ENCODE measurements at regions not wholly inside any gene's neighbourhood (a gene's known extent, or its start where the extent isn't known, plus 50 kb on each side); places are given as distances from the start of the nearest gene placed in this dataset.

DNA sequence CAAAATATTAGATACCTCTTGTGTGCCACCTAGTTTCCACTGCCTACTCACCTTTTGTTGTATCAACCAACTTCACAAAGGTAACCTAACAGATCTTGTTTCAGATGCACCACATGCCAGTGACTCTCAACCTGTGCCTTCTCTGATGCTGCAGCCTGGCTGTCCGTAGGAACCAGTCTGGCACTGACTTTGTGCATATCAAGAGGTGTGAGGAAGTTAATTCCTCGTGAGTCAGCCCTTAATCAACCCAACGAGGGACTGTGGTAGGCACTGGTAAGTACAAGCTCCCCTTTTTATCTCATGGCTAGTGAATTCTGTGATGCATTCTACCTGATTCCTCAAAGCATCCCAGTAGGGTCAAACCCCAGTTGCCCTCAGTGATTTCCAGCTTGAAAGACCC lies 215.4 kb upstream of the CTNND2 start:
- no CpG with 5 or more reads among the region's 3 CpGs for WGBS (ENCODE audit: extremely low coverage, insufficient read length, low lambda C conversion rate)
- no peak overlapping the region for H3K18ac ChIP-seq (ENCODE audit: insufficient read length, low read depth, low read length)
- Mint-ChIP-seq H3K27me3 (ENCODE audit: low read depth) (no peaks in the 10 kb centered on the region), H3K36me3 (ENCODE audit: insufficient read depth in 1 of 3, low read depth in 3 of 3) (no peaks in the 10 kb centered on the region), H3K27ac (no peak overlapping the region), H3K4me3 (no peak overlapping the region), H3K9me3 (no peaks in the 10 kb centered on the region; a peak in 1 of 5 replicates), H3K4me1 (no peaks in the 10 kb centered on the region)
- no peaks in the 10 kb centered on the region for H3K79me1 ChIP-seq (ENCODE audit: insufficient read depth, low read depth, low read length, poor library complexity, severe bottlenecking)
- H3K23ac ChIP-seq (ENCODE audit: insufficient read length, low read depth, low read length) = no peak overlapping the region
- H4K20me1 ChIP-seq (ENCODE audit: control insufficient read depth, insufficient read depth, insufficient read length) = no peaks in the 10 kb centered on the region
- H3K4ac ChIP-seq (ENCODE audit: low read depth, low read length) = no peak overlapping the region
- no peak overlapping the region for H4K91ac ChIP-seq (ENCODE audit: insufficient read length, low read depth, low read length)
- H3K4me2 ChIP-seq (ENCODE audit: insufficient read depth, insufficient read length, low read length) = no peak overlapping the region
- H4K8ac ChIP-seq (replicated peaks; ENCODE audit: insufficient read length, low read depth, low read length) = no peak overlapping the region
- no peaks in the 10 kb centered on the region for H3K4me1 ChIP-seq (ENCODE audit: insufficient read depth, low read length)
- H3K9me3 ChIP-seq (ENCODE audit: control insufficient read depth, low read depth, low read length) = no peaks in the 10 kb centered on the region
- H2BK20ac ChIP-seq (ENCODE audit: low read depth, low read length, poor library complexity, severe bottlenecking) = no peak overlapping the region
- H3K23me2 ChIP-seq (ENCODE audit: insufficient read length, low read depth, low read length, poor library complexity, severe bottlenecking) = no peaks in the 10 kb centered on the region
- no peak for DNase-seq
- H2AK5ac ChIP-seq (ENCODE audit: insufficient read length, low read length) = no peak overlapping the region
- no peak overlapping the region for H3K56ac ChIP-seq (ENCODE audit: insufficient read length, low read depth, low read length)
- H3K9ac ChIP-seq (ENCODE audit: extremely low read depth, insufficient read length, low read length) = no peak overlapping the region
- no peak overlapping the region for H3K27ac ChIP-seq (ENCODE audit: insufficient read length, low read depth, low read length)
- H2BK15ac ChIP-seq (ENCODE audit: low read depth, low read length) = no peak overlapping the region
- TF ChIP-seq, protein P1, sequence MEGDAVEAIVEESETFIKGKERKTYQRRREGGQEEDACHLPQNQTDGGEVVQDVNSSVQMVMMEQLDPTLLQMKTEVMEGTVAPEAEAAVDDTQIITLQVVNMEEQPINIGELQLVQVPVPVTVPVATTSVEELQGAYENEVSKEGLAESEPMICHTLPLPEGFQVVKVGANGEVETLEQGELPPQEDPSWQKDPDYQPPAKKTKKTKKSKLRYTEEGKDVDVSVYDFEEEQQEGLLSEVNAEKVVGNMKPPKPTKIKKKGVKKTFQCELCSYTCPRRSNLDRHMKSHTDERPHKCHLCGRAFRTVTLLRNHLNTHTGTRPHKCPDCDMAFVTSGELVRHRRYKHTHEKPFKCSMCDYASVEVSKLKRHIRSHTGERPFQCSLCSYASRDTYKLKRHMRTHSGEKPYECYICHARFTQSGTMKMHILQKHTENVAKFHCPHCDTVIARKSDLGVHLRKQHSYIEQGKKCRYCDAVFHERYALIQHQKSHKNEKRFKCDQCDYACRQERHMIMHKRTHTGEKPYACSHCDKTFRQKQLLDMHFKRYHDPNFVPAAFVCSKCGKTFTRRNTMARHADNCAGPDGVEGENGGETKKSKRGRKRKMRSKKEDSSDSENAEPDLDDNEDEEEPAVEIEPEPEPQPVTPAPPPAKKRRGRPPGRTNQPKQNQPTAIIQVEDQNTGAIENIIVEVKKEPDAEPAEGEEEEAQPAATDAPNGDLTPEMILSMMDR (conservative IDR thresholded peaks at IDR 0.05) = no peak
- no peak overlapping the region for H2BK12ac ChIP-seq (ENCODE audit: insufficient read length, low read depth, low read length)
- H4K5ac ChIP-seq (ENCODE audit: insufficient read length, low read depth, low read length) = no peak overlapping the region
- H3K27me3 ChIP-seq (ENCODE audit: insufficient read depth, low read length) = no peaks in the 10 kb centered on the region
- H2BK5ac ChIP-seq (ENCODE audit: insufficient read length, low read length) = no peak overlapping the region
- no peak overlapping the region for H3K14ac ChIP-seq (ENCODE audit: insufficient read depth, low read length)
- no peak overlapping the region for H2BK120ac ChIP-seq (ENCODE audit: low read depth, low read length, poor library complexity, severe bottlenecking)
- no peak overlapping the region for H2AFZ ChIP-seq (ENCODE audit: low read length)
- no peak overlapping the region for H3T11ph ChIP-seq (ENCODE audit: low read length)
- H3K79me2 ChIP-seq (ENCODE audit: insufficient read depth, low read length) = no peaks in the 10 kb centered on the region
